COLO829 (cell line): ENCODE measurements at regions not wholly inside any gene's neighbourhood (a gene's known extent, or its start where the extent isn't known, plus 50 kb on each side); places are given as distances from the start of the nearest gene placed in this dataset.
"Not testable (repeated sequence)": the region's sequence is repeated elsewhere in the genome, so short reads cannot be mapped to it uniquely, and the experiment has no call there.

Experiments
- DNase-seq: peaks from one replicate; pipeline ENCODE4 v3.0.0; 2012; ENCODE audit warnings: low spot score

DNA sequence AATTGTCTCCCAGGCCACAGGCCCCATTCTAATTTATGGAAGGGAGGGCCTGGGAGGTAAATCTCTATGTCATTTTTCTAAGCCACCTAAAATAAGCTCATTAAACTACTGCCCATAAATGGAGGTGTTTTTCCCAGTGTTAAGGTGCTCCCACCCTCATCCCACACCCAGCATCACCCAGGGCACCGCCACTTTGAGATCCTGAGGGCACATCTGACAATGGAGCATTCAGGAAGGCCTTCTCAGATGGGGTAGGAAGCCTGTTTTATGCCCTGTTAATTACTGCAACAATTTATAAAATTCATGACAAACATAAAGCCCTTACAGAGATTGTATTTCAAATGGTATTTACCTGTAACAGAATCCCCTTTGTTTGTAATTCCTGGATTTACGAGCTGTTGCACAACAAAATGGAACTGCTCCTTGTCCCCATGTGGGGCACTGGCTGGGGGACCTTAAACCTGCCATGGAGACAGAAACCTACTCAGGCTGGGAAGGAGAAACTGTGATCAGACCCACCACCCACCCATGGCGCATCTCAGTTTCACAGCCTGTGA, 319.5 kb upstream of the USP24 start:
- DNase-seq = peak; percentile 26

DNA sequence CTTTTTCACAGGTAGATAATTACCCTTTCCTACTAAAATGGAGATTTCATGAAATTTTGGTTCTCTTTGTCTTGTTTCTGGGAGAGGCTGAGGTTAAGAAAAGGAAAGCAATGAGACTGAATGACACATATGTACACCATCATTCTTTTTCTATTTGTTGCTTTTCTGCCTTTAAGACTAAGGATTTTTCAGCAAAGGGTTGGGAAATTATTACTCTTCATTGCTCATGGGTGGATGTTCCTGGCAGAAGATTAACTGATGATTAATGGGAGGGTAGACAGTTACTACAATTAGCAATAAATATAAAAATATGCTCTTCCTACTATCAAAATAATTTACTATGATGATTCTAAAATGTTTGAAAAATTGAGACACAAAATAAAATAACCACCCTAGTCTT, 316.5 kb upstream of the USP24 start:
- no peak for DNase-seq

DNA sequence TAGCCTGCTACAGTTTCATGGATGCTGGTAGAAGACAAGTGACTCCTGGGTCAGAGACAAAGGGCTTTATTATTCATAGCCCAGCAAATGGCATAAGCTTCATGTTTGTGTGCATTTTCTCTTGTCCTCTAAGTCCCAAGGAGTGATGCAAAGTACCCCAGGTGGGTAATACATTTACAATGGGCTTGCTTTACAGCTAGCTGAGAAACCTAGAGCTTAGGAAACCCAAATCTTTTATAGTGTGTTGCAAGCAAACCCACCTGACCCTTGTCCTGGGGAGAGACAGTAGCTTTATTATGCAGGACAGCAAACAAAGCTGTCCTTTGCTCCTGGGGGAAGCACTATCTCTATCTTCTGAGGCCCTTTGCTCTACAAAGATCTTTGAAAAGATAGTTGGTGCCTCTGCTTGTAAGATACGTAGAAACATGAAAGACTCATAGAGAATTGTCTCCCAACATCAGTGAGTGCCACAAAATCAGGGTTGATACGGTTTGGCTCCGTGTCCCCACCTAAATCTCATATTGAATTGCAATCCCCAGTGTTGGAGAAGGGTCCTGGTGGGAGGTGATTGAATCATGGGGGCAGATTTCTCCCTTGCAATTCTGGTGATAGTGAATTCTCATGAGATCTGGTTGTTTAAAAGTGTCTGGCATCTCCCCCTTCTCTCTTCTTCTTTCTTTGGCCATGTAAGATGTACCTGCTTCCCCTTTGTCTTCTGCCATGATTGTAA, 315.8 kb upstream of the USP24 start:
- no peak for DNase-seq

DNA sequence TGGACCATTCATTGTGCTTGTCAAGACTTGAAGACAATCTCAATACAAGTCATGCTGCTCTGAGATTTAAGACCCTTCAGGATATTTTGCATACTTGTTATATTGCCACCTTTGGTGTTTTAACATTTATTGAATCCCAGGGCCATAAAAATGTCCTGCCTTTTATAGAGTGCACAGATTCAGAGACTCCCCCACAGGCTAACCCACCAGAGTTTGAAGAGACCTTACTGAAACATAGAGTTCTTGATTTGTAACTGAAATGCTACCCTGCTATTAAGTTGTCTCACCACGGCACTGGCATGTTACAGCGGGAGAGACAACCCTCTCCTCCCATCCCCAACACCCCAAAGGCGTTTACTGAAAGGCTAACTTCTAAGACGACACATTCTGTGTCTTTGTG, 313.9 kb upstream of the USP24 start:
- no peak for DNase-seq

DNA sequence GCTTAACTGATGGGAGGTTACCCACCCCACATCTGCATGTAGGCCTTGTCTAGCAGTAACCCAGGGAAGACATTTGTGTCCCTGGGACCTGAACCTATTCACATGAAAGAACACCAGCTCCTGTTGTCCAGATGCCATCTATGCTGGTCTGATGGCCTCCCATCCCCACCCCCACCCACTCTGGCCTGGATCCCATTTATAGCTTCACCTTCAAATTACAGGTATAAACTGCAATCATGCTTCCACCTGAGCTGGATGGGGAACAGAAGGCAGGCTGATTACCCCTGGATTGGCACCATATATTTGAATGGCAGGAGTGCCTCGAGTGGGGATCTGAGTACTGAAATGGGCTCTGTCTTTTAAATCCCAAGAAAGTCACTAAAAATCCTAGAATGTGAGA, 312.7 kb upstream of the USP24 start:
- no peak for DNase-seq

DNA sequence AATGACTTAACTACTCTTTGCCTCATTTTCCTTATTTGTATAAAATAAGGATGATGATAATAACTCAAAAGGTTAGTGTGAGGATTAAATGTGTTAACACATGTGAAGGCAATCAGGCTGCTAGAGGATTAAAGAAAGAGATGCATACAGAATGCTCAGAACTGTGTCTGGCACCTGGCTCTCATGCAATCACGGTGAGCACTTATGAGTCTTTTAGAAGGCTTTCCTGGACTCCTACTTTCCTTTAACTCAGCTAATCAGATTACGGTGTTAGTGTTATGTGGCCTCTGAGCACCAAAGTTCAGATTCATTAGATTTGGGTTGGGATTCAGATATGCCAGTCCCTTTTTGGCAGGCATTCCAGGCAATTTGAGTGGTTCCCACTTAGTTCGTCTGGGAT, 311.6 kb upstream of the USP24 start:
- no peak for DNase-seq

DNA sequence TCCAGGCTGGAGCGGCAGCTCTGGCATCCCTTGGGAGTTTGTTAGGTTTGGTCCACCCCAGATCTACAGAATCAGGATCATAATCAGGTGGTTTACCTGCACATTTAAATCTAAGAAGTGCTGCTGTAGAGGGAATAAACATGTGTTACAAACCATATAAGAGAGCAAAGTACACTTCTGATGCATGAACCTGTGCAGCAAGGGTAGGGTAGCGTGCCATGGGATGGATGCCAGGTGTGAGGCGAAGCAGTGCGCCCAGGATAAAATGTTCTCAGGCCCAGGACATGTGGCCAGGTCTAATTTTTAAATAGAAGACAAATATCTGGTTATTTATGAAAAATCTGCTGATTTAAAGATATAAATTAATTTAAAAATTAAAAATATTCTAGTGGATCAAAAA, 308.8 kb upstream of the USP24 start:
- no peak for DNase-seq

DNA sequence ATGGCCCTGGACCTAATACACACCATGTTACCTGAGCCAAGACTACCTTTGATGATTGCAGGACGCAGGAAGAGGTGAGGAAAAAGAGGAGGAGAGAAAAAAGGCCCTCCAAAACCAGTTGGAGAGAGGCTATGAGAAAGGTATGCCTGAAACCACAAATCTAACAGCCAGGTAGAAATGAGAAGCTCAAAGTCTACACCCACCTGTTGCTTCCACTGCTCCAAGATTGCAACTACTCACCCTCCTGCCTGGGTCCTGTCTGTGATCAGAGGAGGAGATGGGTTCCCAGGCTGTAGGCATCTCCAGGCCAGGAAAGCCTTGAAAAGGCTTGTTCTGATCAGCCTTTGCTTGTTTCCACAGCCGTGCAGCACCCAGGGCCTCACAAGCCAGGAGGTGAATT, 307.8 kb upstream of the USP24 start:
- no peak for DNase-seq

DNA sequence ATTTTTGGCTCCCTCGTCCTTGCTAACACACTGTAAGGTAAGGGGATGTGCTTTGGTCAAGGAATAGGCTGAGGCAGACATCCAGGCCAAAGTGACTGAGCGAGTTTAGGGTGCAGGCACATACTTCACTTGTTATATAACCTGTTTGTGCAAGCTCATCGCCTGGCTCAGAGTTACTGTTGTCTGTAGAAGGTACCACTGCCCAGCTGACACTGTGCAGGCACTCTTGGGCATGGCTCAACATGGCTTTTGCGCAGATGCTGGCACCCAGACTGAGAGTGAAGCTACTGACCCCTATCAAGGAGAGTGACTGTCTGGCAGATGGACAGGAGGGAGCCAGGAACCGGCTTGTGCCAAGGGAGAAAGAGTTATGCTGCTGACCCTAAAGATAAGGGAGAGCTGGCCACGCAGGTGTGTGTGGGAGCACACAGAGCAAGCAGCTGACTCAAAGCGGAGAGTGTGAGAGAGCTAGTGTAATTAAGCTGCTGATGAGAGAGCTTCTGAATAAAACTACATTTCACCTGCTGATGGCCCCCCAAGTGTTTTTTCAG, 307.3 kb upstream of the USP24 start:
- no peak for DNase-seq

DNA sequence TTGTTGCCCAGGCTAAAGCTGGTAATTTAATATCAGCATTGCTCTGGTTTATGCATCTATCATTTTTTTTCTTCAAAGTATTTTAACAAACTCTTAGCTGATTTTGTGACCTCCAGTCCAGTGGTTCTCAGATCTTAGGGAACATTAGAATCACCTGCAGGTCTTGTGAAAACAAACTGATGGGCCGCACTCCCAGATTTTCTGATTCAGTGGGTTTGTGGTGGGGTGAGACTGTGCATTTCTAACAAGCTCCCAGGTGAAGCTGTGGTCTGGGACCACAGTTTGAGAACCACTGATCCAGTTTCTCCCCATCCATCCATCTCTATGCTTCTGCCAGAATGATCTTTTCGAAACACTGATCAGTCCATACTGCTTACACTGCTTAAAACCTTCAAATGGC, 305.7 kb upstream of the USP24 start:
- no peak for DNase-seq

DNA sequence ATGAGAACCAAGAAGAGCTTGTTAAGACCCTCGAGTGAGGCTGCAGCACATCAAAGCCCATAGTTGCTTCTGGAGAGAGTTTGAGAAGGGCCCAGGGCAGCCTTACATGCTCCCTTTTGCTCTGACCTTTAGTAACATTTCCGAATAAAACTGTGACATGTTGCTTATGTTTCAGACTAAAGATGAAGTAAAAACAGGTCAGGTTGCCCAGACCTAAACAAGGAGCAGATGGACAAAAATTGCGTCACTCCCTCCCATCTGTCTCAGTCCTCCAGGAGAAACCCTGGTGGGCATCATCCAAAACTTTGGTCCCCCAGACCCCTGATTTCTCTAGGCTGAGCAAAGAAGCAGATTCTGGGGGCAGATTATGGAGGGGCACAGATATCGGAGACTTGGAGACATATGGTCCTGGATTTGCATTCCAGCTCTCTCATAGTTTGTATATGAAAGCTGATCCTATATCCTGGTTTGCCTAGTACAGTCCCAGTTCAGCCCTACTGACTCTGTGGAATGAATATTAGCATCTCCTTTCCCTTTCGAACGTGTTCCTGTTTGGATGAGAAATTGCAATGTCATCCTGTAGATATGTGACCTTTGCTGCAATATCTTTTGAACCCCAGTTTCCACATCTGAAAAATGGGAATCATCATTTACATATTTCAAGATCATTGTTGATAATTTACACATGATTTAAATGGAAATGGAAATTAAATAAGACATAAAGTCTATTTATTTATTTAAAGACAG, 304.9 kb upstream of the USP24 start:
- no peak for DNase-seq

DNA sequence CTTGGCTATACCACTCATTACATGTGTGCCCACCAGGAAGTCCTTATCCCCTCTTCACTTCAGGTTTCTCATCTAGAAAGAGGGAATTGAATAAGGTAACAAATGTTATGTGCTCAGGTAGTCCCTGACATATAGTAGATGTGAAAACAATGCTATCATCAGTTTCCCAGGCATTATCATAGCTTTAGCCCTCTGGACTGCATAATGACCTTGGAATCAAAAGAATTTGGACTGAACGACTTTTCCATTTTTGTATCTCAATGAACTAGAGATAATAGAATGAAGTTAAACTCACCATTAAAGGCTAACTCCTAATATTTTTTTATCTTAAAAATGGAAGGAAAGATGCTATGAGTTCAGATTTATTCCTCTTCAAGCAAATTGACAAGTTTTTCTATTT, 304.1 kb upstream of the USP24 start:
- no peak for DNase-seq

DNA sequence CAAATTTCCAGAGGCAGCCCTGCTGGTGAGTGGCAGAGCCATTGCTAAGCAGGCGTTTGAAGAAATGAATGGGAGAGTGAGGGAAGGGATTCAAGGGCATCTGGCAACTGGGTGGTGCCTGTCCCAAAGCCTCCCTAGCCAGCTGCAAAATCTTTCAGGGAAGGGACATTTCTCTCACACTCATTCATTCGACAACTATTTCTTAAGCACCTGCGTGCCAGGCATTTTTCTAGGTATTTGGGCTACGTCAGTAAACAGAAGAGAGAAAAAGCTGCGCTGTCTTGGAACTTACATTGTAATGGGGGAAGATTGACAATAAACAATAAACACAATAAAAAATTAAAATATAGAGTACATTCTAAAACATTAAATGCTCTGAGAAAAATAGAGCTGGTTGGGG, 301.9 kb upstream of the USP24 start:
- DNase-seq = no peak

DNA sequence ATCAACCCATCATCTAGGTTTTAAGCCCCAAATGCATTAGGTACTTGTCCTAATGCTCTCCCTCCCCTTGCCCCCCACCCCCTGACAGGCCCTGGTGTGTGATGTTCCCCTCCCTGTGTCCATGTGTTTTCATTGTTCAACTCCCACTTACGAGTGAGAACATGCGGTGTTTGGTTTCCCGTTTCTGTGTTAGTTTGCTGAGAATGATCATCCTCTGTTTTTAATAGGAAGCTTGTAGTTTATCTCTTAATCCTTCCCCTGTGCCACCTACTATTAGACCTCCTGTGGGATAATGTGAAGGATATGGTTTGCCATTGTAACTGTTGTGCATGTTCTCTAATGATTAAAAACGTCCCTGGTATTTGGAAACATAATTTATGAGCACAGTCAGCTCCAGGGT, 299.4 kb upstream of the USP24 start:
- DNase-seq = not testable (repeated sequence)

DNA sequence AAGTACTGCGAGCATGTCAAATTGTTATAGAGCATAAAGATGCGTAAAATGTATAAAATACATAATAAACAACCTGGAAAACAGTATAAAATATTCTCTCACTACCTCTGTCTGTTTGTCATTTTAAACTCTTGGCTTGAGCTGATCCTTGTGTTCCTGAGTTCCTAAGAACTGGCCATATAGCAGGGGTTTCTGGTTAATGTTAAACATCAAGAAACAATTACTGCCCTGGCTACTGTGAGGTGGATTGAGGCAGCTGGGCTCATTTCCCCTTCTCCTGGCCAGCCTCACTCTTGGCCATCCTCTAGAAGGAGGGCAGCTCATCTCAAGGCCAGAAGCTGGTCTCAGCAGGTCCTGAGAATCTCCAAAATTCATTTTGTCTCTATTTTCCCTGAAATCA, 297.3 kb upstream of the USP24 start:
- DNase-seq = no peak

DNA sequence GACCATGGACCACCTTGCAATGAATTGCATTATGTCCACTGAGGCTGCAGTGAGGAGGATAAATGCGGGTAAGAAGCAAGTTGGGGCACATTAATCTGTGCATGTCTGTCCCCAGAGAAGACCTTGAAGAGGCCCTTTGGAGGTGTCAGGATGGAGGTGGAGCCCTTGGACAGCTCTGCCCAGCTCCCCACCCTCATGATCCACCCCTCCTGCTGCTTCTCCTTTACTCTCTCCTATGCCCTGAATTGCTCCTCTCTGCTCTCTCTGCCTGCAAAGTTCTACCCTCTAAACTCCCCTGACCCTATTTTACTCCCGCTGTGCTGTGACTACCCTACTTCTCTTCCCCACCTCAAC, 292.4 kb upstream of the USP24 start:
- DNase-seq = no peak

DNA sequence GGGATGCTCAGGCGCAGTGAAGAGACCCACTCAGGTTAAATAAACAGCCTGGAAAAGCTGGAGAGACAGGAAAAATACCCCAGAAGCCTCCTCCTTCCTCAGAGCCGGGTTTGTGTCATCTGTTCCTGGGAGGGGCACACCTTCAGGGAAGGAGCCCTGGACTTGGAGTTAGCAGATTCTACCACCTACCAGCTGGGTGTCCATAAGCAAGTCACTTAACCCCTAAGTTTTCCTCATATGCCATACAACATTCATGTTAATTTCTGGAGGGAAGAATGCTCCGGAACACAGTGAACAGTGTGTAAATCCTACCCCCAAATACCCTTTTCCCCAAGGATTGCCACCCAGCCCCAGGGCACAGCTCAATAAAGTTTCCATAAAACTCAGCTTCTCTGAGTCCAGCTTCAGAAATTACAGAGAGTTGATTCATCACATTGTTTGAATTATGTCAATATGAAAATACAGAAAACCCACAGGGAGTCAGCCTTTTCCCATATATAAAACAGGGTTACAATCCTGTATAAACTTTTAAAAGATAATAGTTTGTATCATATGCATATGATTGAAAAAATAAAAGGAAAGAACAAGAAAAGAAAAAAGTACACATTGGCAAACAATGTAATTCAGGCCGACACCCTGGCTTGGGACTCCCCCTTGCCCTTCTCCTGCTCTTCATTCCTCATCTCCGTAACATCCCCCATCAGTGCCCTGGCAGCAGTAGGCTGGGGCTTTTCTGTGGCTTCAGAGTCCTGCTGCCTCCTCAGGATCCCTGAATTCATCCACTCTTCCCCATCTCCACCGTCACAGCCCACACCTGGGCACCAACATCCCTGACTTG, 291.8 kb upstream of the USP24 start:
- peak; percentile 72 for DNase-seq

DNA sequence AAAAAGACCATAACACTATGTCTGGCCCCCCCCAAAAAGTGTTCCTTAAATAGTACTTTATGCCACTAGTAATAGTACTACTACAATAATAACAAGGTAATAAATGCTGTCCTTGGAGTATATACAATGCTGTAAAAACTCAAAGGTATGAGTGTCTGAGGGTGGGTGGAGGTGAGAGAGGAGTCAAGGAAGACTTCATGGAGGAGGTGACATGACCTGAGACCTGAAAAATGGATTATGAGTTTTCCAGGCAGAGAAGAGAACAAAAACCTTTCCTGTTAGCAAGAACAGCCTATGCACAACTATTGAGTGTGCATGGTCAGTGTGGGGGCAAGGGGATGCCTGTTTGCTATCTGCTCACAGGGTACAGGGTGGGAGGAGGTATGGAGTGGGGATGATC, 290.2 kb upstream of the USP24 start:
- no peak for DNase-seq

DNA sequence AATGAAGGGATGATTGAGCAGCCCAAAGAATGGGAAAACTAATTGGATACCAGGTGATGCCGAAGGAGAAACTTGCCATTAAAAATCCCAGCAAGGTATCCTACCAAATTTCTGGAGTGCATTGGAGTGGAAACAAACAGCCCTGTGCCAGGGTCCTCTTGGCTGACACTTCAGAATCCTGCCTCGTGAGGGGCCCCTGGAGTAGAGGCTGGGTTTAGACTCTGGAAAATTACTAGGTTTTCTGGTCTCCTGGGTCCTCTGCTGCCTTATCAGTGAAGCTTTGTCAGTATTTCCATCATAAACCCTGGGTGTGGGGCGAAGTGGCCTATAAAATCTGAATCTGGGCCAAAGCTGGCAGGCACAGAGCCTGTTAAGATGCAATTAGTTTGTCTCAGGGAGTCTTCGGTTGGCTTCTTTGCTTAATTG, 289.2 kb upstream of the USP24 start:
- no peak for DNase-seq

DNA sequence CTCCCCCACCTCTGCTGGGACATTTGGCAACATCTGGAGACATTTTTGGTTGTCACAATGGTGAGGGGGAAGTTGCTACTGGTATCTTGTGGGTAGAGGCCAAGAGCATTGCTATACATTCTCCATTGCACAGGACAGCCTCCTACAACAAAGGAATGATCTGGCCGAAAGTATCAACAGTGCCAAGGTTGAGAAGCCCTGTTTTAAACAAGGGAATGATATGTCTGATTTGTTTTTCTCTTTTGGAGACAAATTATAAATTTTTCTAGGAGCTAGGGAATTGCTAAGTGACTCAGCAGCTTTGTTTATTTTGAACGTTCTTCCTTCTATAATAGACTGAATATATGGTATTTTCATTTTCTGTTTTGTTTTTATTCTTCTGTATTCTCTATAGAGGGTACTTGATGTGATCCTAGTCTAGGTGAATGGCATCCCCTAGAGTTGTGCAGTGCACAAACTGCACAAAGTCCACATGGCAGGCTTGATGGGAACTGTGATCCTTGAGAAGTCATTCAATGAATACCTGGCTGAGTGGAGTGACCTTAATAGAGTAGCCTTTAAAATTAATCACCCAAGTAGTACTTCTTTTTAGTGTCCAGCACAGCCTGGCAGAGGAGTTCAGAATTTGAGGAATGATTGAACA, 288.6 kb upstream of the USP24 start:
- DNase-seq = no peak

DNA sequence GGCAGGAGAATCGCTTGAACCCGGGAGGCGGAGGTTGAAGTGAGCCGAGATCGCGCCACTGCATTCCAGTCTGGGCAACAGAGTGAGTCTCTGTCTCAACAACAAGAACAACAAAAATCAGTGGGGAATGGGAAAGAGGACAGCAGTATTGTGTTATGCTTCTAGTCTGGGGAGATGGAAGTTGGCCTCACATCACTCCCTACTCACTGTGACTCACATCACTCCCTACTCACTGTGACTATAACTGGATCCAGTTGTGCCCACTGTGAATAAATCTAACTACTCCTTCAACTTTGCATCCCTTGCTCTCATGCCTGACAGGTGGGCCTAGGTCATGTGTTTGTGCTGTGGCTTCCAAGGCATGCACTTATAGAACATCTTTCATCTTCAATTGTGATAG, 285.4 kb upstream of the USP24 start:
- DNase-seq = no peak

DNA sequence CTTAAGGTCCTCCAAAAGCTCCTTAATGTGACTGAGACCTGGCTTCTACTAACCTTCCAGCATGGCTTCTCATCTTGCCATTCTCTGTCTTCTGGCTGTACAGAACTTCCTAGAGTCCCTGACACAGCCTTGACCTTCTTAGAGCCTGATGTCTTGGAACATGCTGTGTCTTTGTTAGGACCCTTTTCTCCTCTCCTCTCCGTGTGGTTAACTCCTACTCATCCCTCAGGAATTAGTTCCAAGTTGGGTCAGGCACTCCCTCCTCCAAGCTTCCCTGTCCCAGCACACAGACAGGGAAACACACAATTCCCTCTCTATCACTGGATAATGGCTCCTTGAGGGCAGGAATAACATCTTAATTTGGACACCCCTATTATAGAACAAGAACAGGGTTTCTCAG, 275.4 kb upstream of the USP24 start:
- DNase-seq = no peak
